IPS-15b (cell line): ENCODE measurements at regions not wholly inside any gene's neighbourhood (a gene's known extent, or its start where the extent isn't known, plus 50 kb on each side); places are given as distances from the start of the nearest gene placed in this dataset.

Experiments
- H3K27me3 ChIP-seq: one replicate; pipeline ENCODE4 v1.6.1; 2013; ENCODE audit warnings: low read length; ENCODE audit not compliant: control insufficient read depth, insufficient read depth
- H3K36me3 ChIP-seq: one replicate; pipeline ENCODE4 v1.6.1; 2013; ENCODE audit warnings: low read length; ENCODE audit not compliant: control insufficient read depth, insufficient read depth
- H3K4me1 ChIP-seq: one replicate; pipeline ENCODE4 v1.6.1; 2013; ENCODE audit warnings: mild to moderate bottlenecking, low read length; ENCODE audit not compliant: control insufficient read depth, insufficient read depth
- H3K4me3 ChIP-seq: one replicate; pipeline ENCODE4 v1.5.1; 2013; ENCODE audit warnings: low read depth, low read length
- H3K9ac ChIP-seq: one replicate; pipeline ENCODE4 v1.6.1; 2013; ENCODE audit warnings: low read depth, mild to moderate bottlenecking, low read length
- H3K9me3 ChIP-seq: one replicate; pipeline ENCODE4 v1.6.1; 2013; ENCODE audit warnings: mild to moderate bottlenecking, low read length; ENCODE audit not compliant: control insufficient read depth, insufficient read depth

GRCh38 chr3:168864107-168865021 lies 768.6 kb upstream of the GOLIM4 start:
- no peaks in the 10 kb centered on the region for H3K27me3 ChIP-seq
- H3K9me3 ChIP-seq: no peaks in the 10 kb centered on the region
- no peaks in the 10 kb centered on the region for H3K36me3 ChIP-seq
- no peaks in the 10 kb centered on the region for H3K4me1 ChIP-seq
- no peak overlapping the region for H3K4me3 ChIP-seq
- no peak overlapping the region for H3K9ac ChIP-seq

DNA sequence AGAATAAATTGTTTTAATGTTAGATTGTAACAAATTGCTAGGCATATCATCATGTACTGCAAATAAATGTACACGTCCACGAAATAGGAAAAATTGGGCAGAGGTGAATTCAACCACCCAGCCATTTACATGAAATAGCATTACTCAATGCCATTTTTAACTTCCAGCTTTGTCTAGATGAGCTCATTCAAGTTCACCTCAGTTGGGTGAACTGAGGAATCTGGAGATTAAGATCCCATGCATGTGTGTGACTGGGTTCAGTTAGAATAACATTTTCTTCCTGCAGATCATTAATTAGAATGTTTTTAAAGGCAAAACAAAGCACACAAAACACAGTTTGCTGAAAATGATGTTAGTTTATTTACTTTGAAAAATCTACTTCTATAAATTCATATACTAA lies 767.8 kb upstream of the GOLIM4 start:
- Histone ChIP-seq H3K36me3 (no peaks in the 10 kb centered on the region), H3K9ac (no peak overlapping the region), H3K27me3 (no peaks in the 10 kb centered on the region), H3K9me3 (no peaks in the 10 kb centered on the region), H3K4me1 (no peaks in the 10 kb centered on the region), H3K4me3 (no peak overlapping the region)

DNA sequence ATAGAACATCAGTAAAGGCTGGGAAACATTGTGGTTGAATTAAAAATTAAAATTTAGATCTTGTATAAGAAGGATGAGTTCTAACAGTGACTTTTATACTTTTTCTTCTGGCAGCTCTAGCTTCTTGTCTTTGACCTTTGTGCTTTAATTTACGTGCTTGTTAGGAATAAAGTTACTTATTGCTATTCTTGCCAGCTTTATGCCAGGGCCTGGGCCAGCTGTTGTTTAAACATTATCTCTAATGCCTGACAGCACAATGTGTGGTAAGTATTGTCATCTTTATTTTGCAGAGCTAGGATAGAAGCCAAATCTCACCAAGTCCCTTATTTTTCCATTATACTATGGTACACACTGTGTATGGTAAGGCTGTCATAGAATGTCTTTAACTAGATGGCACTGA lies 766.7 kb upstream of the GOLIM4 start:
- Histone ChIP-seq H3K4me3 (no peak overlapping the region), H3K9me3 (no peaks in the 10 kb centered on the region), H3K4me1 (no peaks in the 10 kb centered on the region), H3K36me3 (no peaks in the 10 kb centered on the region), H3K27me3 (no peaks in the 10 kb centered on the region), H3K9ac (no peak overlapping the region)

DNA sequence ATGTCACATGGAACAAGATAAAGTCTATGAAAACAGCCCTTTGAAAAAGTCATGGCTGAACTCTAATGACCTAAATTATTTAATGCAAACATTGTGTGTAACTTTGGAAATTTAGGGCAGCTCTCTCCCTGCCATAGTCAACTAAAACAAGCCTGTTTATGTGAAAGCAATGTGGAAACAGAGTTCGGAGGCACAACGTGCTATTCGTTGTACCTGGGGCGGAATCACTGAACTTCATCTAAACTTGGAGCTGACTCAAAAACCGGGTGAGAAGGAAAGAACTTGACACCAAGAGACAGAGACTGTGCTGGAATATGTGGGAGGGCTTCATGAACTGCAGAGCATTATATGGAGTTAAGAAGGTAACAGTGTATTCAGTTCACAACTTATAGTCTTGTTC lies 764.9 kb upstream of the GOLIM4 start:
- Histone ChIP-seq H3K9ac (no peak overlapping the region), H3K27me3 (no peaks in the 10 kb centered on the region), H3K4me1 (no peaks in the 10 kb centered on the region), H3K36me3 (no peaks in the 10 kb centered on the region), H3K9me3 (no peaks in the 10 kb centered on the region), H3K4me3 (no peak overlapping the region)

- no peak overlapping the region for H3K4me3 ChIP-seq
- no peaks in the 10 kb centered on the region for H3K27me3 ChIP-seq
- H3K4me1 ChIP-seq: no peaks in the 10 kb centered on the region
- H3K36me3 ChIP-seq: no peaks in the 10 kb centered on the region
- no peaks in the 10 kb centered on the region for H3K9me3 ChIP-seq
- no peak overlapping the region for H3K9ac ChIP-seq
These were observed 764.3 kb upstream of the GOLIM4 start for GRCh38 chr3:168860028-168860427.

GRCh38 chr3:168859574-168859973 lies 763.9 kb upstream of the GOLIM4 start:
- Histone ChIP-seq H3K9me3 (no peaks in the 10 kb centered on the region), H3K4me1 (no peaks in the 10 kb centered on the region), H3K27me3 (no peaks in the 10 kb centered on the region)

GRCh38 chr3:168859143-168859542 lies 763.4 kb upstream of the GOLIM4 start:
- H3K36me3 ChIP-seq: no peaks in the 10 kb centered on the region
- no peaks in the 10 kb centered on the region for H3K9me3 ChIP-seq
- H3K4me1 ChIP-seq: no peaks in the 10 kb centered on the region
- no peak overlapping the region for H3K4me3 ChIP-seq
- no peak overlapping the region for H3K9ac ChIP-seq
- H3K27me3 ChIP-seq: no peaks in the 10 kb centered on the region

More at GRCh38 chr3:168859574-168859973, 763.9 kb upstream of the GOLIM4 start:
- no peak overlapping the region for H3K9ac ChIP-seq
- no peaks in the 10 kb centered on the region for H3K36me3 ChIP-seq
- H3K4me3 ChIP-seq: no peak overlapping the region

DNA sequence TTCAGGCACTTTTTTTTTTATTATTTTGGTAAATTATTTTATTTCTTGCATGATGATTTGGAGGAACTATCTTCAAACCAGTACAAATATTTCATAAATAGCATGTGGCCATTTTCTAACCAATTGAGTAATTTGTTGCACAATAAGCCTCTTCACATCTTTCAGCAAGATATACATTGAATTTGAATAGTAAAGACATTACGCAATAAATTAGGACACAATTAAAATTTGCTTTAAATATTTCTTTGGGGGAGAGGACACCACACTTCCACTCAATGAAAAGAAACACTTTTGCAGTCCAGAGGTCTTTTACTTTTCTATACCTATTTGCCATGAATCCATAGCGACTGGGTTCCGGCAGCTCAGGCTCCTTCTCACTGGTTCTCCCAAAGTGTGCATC lies 762.6 kb upstream of the GOLIM4 start:
- Histone ChIP-seq H3K4me3 (no peak overlapping the region), H3K9me3 (no peaks in the 10 kb centered on the region), H3K27me3 (no peaks in the 10 kb centered on the region), H3K36me3 (no peaks in the 10 kb centered on the region), H3K4me1 (no peaks in the 10 kb centered on the region), H3K9ac (no peak overlapping the region)

DNA sequence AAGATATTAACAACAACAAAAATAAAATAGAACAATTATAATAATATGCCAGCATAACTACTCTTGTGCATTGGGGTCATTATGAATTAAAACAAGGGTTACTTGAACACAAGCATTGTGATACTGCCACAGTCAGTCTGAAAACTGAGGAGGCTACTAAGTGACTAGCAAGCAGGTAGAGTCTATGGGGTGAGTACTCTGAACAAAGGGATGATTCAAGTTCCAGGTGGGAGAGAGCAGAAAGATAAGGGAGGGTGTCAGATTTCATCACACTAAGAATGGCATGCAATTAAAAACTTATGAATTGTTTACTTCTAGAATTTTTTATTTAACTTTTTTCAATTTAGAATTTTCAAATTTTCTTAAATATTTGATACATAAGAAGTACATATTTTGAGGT lies 754.4 kb upstream of the GOLIM4 start:
- Histone ChIP-seq H3K27me3 (no peaks in the 10 kb centered on the region), H3K4me1 (no peaks in the 10 kb centered on the region), H3K9me3 (no peaks in the 10 kb centered on the region), H3K4me3 (no peak overlapping the region), H3K9ac (no peak overlapping the region), H3K36me3 (no peaks in the 10 kb centered on the region)

DNA sequence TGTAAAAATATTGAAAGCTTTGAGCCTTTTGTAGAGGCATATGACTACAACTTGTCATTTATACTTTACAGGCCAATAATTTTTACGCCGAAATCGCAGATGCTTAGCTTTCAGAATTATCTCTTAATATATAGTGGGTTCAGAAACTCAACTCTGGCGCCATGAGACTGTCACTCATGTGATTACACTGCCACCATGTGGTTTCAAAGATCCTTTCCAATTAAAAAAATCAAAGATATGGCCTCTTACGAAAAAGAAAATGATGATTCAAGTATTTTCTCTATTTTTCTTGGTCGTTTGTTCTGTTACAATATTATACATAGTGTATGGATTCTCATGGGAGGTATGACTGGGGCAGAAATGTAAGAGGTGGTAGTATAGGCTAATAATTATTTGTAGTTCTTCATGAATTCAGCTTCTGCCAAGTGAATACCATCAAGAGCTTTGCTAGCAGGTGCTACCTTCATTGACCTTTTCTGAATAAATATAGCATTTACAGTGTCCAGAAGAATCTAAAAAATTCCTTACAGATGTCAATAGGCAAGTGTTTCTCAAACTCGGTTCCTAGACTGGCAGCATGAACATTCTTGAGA lies 751.7 kb upstream of the GOLIM4 start:
- H3K36me3 ChIP-seq: no peaks in the 10 kb centered on the region
- H3K9ac ChIP-seq: no peak overlapping the region
- H3K9me3 ChIP-seq: no peaks in the 10 kb centered on the region
- H3K4me3 ChIP-seq: no peak overlapping the region
- no peaks in the 10 kb centered on the region for H3K27me3 ChIP-seq
- H3K4me1 ChIP-seq: no peaks in the 10 kb centered on the region

GRCh38 chr3:168844894-168845482 lies 749.3 kb upstream of the GOLIM4 start:
- Histone ChIP-seq H3K9me3 (no peaks in the 10 kb centered on the region), H3K27me3 (no peaks in the 10 kb centered on the region), H3K9ac (no peak overlapping the region)

DNA sequence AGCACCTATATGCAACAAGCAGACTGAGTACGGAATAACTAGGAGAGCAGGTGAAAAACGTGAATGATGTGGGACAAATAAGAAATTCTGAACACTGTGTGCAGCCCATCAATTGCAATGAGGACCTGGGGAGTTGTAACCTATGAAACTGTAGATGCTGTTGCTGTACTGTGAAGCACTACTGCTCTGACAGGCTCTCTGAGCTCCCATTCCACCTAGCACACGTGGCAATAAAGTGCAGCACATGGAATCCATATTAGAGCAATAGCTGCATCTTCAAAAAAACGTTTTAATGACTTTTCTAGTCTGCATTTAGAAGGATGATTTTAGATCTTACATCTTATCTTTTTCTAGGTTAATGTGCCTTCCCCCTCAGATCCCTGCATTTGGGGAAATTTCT lies 748.7 kb upstream of the GOLIM4 start:
- no peak overlapping the region for H3K9ac ChIP-seq
- no peaks in the 10 kb centered on the region for H3K36me3 ChIP-seq
- no peak overlapping the region for H3K4me3 ChIP-seq
- H3K27me3 ChIP-seq: no peaks in the 10 kb centered on the region
- H3K4me1 ChIP-seq: peaks cover 9% of the 10 kb centered on the region
- no peaks in the 10 kb centered on the region for H3K9me3 ChIP-seq

More at GRCh38 chr3:168844894-168845482, 749.3 kb upstream of the GOLIM4 start:
- Histone ChIP-seq H3K4me3 (no peak overlapping the region), H3K4me1 (peaks cover 8% of the 10 kb centered on the region), H3K36me3 (no peaks in the 10 kb centered on the region)
